SH-SY5Y (cell line): ENCODE measurements at regions not wholly inside any gene's neighbourhood (a gene's known extent, or its start where the extent isn't known, plus 50 kb on each side); places are given as distances from the start of the nearest gene placed in this dataset.

Source experiments
- GATA2 ChIP-seq: IDR thresholded peaks from 2 replicates; pipeline ENCODE4 v1.6.1; 2011; ENCODE audit warnings: mild to moderate bottlenecking, low read depth, low read length
- GATA3 ChIP-seq: IDR thresholded peaks from 2 replicates; pipeline ENCODE4 v1.6.1; 2011; ENCODE audit warnings: low read depth, mild to moderate bottlenecking, low read length, moderate library complexity

DNA sequence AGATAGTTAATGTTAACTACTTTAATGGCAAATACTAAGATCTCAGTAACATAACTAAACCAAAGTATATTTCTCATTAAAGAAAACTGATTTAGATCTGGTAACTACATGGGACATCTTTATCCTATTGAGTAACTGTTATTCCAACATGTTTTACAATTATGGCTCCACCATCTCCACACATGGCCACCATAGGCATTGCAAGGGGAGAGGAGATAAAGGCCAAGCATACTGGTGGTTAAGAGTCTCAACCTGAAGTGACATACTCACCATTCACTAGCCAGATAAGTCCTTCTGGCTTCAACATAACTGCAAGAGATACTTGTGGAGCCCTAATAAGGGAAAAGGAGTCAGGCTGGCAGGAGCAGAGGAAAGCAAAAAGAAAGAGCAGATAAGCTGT lies 1586.4 kb upstream of the SPRY2 start:
- TF ChIP-seq GATA3: no peak
- TF ChIP-seq GATA2: no peak
